ENCODE measurements at regions not wholly inside any gene's neighbourhood (a gene's known extent, or its start where the extent isn't known, plus 50 kb on each side); places are given as distances from the start of the nearest gene placed in this dataset.
"Not testable (repeated sequence)": the region's sequence is repeated elsewhere in the genome, so short reads cannot be mapped to it uniquely, and the experiment has no call there.

DNA sequence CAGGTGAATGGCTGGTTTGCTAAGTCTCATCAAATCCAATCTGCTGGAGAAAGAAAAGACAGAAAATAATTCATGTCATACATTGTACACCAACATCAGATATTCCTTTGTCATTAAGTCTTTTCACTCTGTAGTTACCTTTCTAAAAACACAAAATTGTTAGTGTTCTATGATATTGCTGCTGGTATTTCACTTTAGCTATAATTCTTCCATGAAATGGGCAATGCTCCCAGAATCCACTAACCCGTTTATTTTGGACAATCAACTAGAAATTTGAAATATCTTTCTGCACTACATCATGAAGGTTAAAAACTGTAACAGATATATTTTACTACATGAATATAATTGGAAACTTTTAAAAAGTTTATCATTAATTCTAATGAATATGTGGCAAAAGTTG is 181.3 kb downstream of the C7orf25 start:
- 13 to 100% (median 71%) methylated on average over 1 of the region's 1 CpG; no CpG with 5 or more reads in 1 of the 10 experiments for WGBS, 10 experiments
- Histone ChIP-seq H3K4me1 (replicated peaks in 1 of 2) (no peaks in the 10 kb centered on the region), H3K4me3 (no peak overlapping the region), H3K27ac (no peak overlapping the region)
- in situ Hi-C loops (cut with MboI; ENCODE audit: low pct_unique_long_range_greater_than_20kb in 2 of 9, low sequenced_read_pairs in 9 of 9, unreplicated experiment in 9 of 9), result no loop called here
- no peak for ATAC-seq (replicated peaks in 6 of 8)

DNA sequence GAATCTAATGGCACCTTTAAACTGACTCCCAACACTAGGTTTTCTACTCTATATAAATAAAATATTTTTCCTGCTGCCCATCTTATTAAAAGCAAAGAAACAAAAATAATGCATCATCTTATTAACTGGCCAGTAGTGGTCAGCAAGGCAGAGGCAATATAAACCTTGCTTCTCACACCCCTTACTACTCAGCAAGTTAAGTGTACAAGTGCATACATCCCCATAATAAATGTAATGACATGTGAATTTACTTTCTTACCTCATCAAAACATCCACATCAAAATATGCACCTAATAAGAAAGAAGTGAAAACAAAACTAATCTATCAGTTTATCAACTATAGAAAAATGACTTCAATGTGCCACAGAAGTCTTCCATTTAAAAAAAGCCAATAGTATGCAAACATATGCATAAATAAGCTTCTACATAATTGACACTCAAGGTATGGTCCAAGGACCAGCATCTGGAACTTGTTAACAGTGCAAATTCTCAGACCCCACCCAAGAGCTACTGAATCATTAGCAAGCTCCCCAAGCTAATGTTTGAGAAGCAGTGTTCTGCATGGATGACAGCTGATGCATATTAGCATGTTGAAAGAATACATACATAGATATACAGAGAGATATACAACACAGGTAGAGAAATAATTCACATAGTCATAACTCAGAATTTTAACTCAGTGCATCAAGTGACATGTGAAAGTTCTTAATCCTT is 182.7 kb downstream of the C7orf25 start:
- in situ Hi-C loops (cut with MboI; ENCODE audit: low pct_unique_long_range_greater_than_20kb in 2 of 9, low sequenced_read_pairs in 9 of 9, unreplicated experiment in 9 of 9), result no loop called here
- Histone ChIP-seq H3K27ac (no peak overlapping the region), H3K4me1 (replicated peaks in 1 of 2) (no peaks in the 10 kb centered on the region), H3K4me3 (no peak overlapping the region)
- ATAC-seq (replicated peaks in 6 of 8), result peak in 3 of 8 experiments; percentile 96 to 99 (median 99)

DNA sequence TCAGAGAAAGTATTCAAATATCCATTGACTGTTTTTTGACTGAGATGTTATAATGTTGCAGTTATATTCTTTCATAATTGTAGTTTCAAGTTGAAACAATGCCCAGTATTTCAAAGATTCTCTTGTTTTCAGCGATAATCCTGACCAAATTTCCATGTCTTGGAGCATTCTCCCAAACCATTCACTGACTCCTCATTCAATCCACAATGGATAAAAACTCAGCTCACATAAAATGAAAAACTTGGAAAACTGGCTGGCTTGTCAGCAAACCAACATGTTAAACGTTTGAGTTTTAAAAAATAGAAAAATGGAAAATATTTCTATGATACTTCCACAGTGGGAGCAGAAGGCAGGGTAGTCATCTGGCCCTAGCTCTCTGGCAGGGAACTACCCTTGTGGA is 184.4 kb downstream of the C7orf25 start:
- 20 to 100% (median 60%) methylated on average over 1 to 2 of the region's 2 CpGs; no CpG with 5 or more reads in 1 of the 10 experiments for WGBS, 10 experiments
- no peak overlapping the region for H3K4me3 ChIP-seq
- in situ Hi-C loops (cut with MboI; ENCODE audit: low pct_unique_long_range_greater_than_20kb in 2 of 9, low sequenced_read_pairs in 9 of 9, unreplicated experiment in 9 of 9), result no loop called here
- no peak overlapping the region for H3K27ac ChIP-seq
- no peaks in the 10 kb centered on the region for H3K4me1 ChIP-seq (replicated peaks in 1 of 2)
- ATAC-seq (replicated peaks in 6 of 8), result no peak

DNA sequence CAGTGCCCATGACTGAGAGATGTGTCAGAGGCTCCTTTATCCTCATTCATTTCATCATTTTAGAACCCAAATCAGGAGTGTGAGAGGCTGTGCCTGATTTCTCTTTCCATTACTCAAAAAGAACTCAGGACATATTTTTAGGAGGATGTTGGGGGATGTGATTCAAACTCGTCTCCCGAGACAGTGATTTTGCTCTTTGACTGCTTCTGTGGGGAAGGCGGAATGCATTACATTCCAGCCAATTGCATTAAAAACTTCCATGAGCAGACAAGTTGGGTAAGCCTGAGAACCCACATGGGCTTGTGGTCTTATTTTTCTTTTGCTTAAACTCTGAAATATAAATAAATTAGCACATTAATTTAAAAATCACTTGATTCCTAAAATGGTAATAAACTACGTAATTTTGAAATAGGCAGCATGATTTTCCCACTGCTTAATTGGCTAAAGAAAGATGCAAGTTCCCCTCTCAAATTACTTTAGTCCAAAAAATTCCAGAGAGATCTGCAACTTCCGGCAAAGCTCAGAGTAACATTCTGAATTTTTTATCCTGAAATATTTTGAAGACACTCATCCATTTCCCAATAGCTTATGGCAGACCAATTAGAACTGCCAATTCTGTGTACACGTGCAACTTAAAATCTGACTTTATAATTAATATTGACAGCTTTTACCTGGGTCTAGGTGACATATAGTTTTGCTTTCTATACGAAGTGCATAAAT is 185.6 kb downstream of the C7orf25 start:
- Histone ChIP-seq H3K4me3 (no peak overlapping the region), H3K4me1 (replicated peaks in 1 of 2) (no peaks in the 10 kb centered on the region), H3K27ac (no peak overlapping the region)
- 49 to 100% (median 90%) methylated on average over 2 to 7 of the region's 7 CpGs for WGBS, 10 experiments
- ATAC-seq (replicated peaks in 6 of 8), result no peak
- in situ Hi-C loops (cut with MboI; ENCODE audit: low pct_unique_long_range_greater_than_20kb in 2 of 9, low sequenced_read_pairs in 9 of 9, unreplicated experiment in 9 of 9), result no loop called here

DNA sequence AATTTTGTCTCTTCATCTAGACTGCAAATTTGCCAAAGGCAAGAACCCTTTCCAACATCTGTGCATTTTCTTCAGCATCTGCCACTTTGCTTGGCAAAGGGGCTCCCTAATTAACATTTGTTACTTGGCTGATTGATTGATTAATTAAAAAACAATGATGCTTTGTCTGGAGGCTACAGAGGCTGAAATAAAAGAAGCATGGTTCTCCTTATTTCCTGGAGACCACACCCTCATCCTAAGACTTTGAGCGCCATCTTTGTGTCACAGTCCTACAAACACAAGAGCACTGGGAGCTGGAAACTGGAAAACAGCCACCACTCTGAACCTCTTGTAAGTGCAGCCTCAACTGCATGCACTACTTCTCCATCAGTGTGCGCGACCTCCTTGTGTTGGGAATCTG is 189.2 kb downstream of the C7orf25 start:
- in situ Hi-C loops (cut with MboI; ENCODE audit: low pct_unique_long_range_greater_than_20kb in 2 of 9, low sequenced_read_pairs in 9 of 9, unreplicated experiment in 9 of 9), result no loop called here
- H3K4me1 ChIP-seq (replicated peaks in 1 of 2), result no peaks in the 10 kb centered on the region
- H3K27ac ChIP-seq, result no peak overlapping the region
- no peak for ATAC-seq (replicated peaks in 6 of 8)
- 67 to 100% (median 100%) methylated on average over 1 to 3 of the region's 3 CpGs; no CpG with 5 or more reads in 4 of the 10 experiments for WGBS, 10 experiments
- H3K4me3 ChIP-seq, result no peak overlapping the region

DNA sequence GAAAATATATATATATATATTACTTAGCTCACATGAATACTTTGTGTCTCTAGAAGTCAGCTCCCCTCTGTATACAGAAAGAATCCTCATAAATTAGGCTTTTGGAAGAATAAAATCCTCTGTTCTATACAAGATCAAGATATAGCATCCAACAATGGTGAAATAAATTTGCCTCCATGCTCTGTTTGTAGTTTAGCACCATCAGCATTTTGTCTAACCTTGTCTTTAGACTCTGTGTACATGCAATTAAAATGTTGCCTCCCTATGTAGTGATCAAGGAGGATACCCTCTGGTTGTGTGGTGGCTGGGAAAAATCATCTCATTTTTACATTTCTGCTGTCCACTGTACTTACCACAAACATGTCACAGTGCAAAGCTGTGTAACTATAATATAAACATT is 189.7 kb downstream of the C7orf25 start:
- no peak for ATAC-seq (replicated peaks in 6 of 8)
- in situ Hi-C loops (cut with MboI; ENCODE audit: low pct_unique_long_range_greater_than_20kb in 2 of 9, low sequenced_read_pairs in 9 of 9, unreplicated experiment in 9 of 9), result no loop called here
- H3K4me1 ChIP-seq (replicated peaks in 1 of 2), result no peaks in the 10 kb centered on the region
- no peak overlapping the region for H3K27ac ChIP-seq
- no peak overlapping the region for H3K4me3 ChIP-seq

DNA sequence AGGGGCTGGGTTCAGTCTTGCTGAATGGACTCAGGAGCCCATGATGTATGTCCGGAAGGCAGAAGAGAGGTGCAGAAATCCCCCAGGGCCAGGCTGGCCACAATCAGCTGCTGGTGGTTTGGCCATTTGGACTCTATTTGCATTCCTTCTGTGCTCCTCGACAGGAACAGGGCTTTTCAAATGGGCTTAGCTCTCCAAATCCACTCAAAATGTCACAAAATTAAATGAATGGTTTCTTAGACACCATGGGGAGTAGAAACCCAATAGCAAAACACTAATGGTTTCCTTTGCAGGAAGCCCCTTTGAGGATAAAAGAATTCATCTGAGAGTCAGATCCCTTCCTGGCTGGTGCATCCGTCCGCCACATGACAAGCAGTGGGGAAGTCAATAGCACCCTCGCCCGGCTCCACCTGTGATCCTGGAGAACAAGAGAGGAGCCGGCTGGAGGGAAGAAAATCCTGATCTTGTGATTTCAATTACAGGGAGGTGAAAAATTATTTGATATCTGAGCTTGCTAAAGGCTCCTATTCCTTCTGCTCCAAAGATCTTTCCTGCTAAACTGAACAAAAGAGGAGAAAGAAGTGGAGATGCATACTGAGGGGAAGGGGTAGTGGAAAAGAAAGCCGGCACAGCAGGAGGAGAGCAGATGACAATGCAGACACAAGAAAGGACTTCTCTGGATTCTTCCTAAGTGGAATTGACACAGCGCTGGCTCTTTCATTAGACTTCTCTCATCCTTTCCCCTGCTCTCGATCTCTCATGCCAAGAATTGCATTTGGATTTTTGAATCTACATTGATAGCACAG is 190.7 kb downstream of the C7orf25 start:
- Histone ChIP-seq H3K27ac (no peak overlapping the region), H3K4me3 (no peak overlapping the region), H3K4me1 (replicated peaks in 1 of 2) (no peaks in the 10 kb centered on the region)
- 19 to 90% (median 55%) methylated on average over 2 to 10 of the region's 10 CpGs for WGBS, 10 experiments
- in situ Hi-C loops (cut with MboI; ENCODE audit: low pct_unique_long_range_greater_than_20kb in 2 of 9, low sequenced_read_pairs in 9 of 9, unreplicated experiment in 9 of 9), result no loop called here
- ATAC-seq (replicated peaks in 6 of 8), result no peak

DNA sequence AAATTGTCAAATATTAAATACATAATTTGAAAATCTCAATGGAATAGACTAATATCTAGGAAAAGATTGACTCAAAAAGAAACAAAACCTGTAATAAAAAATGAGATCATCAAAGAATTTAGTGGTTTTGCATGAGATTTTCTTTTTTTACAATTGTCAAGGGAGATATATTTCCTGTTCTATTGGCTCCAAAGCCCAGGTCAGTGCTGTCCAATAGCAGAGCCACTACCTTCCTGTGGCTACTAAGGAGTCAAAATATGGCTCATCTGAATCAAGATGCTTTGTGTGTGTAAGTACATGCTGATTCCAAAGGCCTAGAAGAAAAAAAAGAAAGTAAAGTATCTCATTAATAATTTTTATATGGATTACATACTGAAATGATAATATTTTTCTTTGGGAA is 191.9 kb downstream of the C7orf25 start:
- in situ Hi-C loops (cut with MboI; ENCODE audit: low pct_unique_long_range_greater_than_20kb in 2 of 9, low sequenced_read_pairs in 9 of 9, unreplicated experiment in 9 of 9), result no loop called here
- no peak for ATAC-seq (replicated peaks in 6 of 8)
- H3K4me1 ChIP-seq (replicated peaks in 1 of 2), result no peaks in the 10 kb centered on the region

DNA sequence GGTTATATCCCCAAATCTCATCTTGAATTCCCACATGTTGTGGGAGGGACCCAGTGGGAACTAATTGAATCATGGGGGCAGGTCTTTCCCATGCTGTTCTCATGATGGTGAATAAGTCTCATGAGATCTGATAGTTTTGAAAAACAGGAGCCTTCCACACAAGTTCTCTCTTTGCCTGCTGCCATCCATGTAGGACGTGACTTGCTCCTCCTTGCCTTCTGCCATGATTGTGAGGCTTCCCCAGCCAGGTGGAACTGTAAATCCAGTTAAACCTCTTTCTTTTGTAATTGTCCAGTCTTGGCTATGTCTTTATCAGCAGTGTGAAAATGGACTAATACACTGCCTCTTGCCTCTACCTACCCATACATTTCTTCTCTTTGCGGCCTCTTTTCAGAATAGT is 193.4 kb downstream of the C7orf25 start:
- ATAC-seq (replicated peaks in 6 of 8); H3K27ac ChIP-seq; H3K4me3 ChIP-seq; in situ Hi-C loops (cut with MboI; ENCODE audit: low pct_unique_long_range_greater_than_20kb in 2 of 9, low sequenced_read_pairs in 9 of 9, unreplicated experiment in 9 of 9); H3K4me1 ChIP-seq (replicated peaks in 1 of 2): not testable (repeated sequence)
- 76 to 100% (median 100%) methylated on average over 1 to 2 of the region's 2 CpGs; no CpG with 5 or more reads in 3 of the 10 experiments for WGBS, 10 experiments

More for the DNA sequence above, 191.9 kb downstream of the C7orf25 start:
- H3K27ac ChIP-seq, result no peak overlapping the region
- H3K4me3 ChIP-seq, result no peak overlapping the region

DNA sequence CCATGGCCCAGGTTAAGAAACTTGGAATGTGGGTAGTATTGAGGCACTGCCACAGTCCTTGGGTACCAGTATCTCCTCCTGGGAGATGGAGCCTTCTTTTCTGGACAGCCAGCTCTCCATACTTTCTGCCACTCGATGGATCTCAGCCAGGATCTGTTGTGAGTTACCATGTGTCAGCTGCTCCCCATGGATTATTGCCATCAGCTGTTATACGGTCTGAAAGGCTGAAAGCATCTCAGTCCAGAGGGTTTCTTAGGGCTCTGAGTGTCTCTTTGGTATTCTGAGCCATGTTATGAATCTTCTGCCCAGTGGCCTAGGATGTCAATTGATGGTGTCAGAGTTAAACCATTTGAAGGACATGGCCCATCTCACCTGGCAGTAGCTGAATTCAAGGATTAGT is 197.5 kb downstream of the C7orf25 start:
- ATAC-seq (replicated peaks in 6 of 8), result no peak
- Histone ChIP-seq H3K4me3 (no peak overlapping the region), H3K27ac (no peak overlapping the region), H3K4me1 (replicated peaks in 1 of 2) (no peaks in the 10 kb centered on the region)
- in situ Hi-C loops (cut with MboI; ENCODE audit: low pct_unique_long_range_greater_than_20kb in 2 of 9, low sequenced_read_pairs in 9 of 9, unreplicated experiment in 9 of 9), result no loop called here
- WGBS, 10 experiments, result 17 to 100% (median 60%) methylated on average over 1 to 2 of the region's 2 CpGs; no CpG with 5 or more reads in 5 of the 10 experiments

DNA sequence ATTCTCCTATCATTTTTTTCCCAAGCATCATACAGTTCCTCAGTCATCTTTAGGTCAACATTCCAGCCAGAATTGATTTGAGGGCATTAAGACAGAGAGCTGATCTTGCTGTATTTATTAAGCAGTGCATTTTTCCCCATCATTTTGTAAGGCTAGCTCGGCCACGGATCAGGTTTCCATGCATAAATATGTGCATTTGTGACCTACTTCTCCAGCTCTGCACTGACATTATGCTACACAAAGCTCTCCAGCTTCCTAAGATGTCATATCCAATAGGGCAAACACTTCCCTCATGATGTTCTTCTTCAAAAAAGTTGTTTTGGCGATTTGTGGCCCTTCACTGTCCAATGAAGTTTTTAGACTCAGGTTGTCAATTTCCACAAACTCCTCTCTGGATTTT is 202.6 kb downstream of the C7orf25 start:
- in situ Hi-C loops (cut with MboI; ENCODE audit: low pct_unique_long_range_greater_than_20kb in 2 of 9, low sequenced_read_pairs in 9 of 9, unreplicated experiment in 9 of 9), result no loop called here
- 0 to 88% (median 74%) methylated on average over 1 to 3 of the region's 3 CpGs; no CpG with 5 or more reads in 1 of the 10 experiments for WGBS, 10 experiments
- Histone ChIP-seq H3K27ac (no peak overlapping the region), H3K4me3 (no peak overlapping the region), H3K4me1 (replicated peaks in 1 of 2) (no peaks in the 10 kb centered on the region)
- peak in 3 of 8 experiments; percentile 62 to 86 (median 77) for ATAC-seq (replicated peaks in 6 of 8)

DNA sequence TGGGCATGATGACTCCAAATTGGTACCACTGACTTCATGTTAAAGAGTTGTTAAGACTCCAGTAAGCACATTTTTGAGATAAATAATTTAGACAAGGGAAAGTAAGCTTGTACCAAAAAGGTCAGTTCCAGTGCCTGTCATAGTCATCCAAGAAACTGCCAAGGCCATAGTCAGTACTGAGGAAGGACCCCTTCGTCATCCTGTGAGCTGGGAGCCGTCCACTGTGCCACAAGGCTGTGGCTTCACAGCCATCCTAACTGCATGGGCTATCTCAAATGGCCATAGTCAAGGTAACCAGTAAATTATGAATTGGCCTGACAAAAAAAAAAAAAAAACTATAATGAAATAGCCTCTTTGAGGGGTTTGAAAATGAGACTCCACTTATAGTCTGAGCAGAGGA is 207.2 kb downstream of the C7orf25 start:
- no peak overlapping the region for H3K27ac ChIP-seq
- no peak for ATAC-seq (replicated peaks in 6 of 8)
- in situ Hi-C loops (cut with MboI; ENCODE audit: low pct_unique_long_range_greater_than_20kb in 2 of 9, low sequenced_read_pairs in 9 of 9, unreplicated experiment in 9 of 9), result no loop called here
- 80 to 100% (median 100%) methylated on average over 1 to 2 of the region's 2 CpGs; no CpG with 5 or more reads in 3 of the 10 experiments for WGBS, 10 experiments
- no peaks in the 10 kb centered on the region for H3K4me1 ChIP-seq (replicated peaks in 1 of 2)
- H3K4me3 ChIP-seq, result no peak overlapping the region

DNA sequence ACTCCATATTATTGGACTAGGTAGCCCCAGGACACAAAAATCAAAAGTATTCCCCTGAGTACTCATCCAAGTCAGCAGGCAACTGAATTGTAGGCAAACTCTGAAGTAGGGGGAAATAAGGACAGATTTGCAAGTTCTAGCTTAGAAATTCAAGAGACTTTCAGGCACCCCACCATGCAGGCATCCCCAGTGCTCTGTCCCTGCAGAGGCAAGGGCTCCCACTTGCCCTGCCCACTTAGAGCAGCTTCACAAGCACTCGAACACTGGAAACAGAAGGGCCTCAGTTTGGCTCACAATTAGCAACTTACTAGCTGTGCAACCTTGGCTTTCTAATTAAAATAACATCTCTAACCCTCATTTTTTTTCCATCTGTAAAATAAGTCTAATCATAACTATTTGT is 209.2 kb downstream of the C7orf25 start:
- Histone ChIP-seq H3K4me3 (no peak overlapping the region), H3K4me1 (replicated peaks in 1 of 2) (no peaks in the 10 kb centered on the region), H3K27ac (no peak overlapping the region)
- WGBS, 10 experiments, result 17 to 100% (median 67%) methylated on average over 1 of the region's 1 CpG; no CpG with 5 or more reads in 3 of the 10 experiments
- in situ Hi-C loops (cut with MboI; ENCODE audit: low pct_unique_long_range_greater_than_20kb in 2 of 9, low sequenced_read_pairs in 9 of 9, unreplicated experiment in 9 of 9), result no loop called here
- ATAC-seq (replicated peaks in 6 of 8), result no peak
